NCI-H82 treated with DMSO at 0.1 percent for 48 hours (cell line): ENCODE measurements at regions not wholly inside any gene's neighbourhood (a gene's known extent, or its start where the extent isn't known, plus 50 kb on each side); places are given as distances from the start of the nearest gene placed in this dataset.
"Not testable (repeated sequence)": the region's sequence is repeated elsewhere in the genome, so short reads cannot be mapped to it uniquely, and the experiment has no call there.

Experiments used
- DNase-seq: peaks from one replicate; lab custom pipeline; 2025; ENCODE audit not compliant: unreplicated experiment; lab: John Stamatoyannopoulos, UW

DNA sequence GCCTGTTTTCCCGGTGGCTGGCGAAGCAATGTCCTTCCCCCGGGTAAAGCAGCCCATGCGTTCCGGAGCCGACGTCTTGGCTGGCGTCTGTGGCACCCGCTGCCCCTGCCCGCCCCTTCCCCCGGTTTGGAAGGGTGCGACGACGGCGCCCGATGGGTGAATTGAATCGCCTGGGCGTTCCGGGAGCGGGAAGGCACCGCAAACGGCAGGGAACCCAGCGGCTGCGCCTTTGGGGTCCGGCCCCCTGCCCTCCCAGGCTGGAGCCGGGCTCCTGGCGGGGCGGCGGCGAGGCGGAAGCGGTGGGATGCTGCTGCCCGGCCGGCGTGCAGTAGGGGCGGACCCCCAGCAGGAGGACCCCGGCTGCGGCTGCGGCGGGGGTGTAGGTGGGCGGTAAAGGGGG lies 123.6 kb upstream of the RHOU start:
- DNase-seq, result not testable (repeated sequence)

GRCh38 chr1:228622002-228622716 lies 113.1 kb upstream of the RHOU start:
- not testable (repeated sequence) for DNase-seq

- DNase-seq, result not testable (repeated sequence)
Observed at GRCh38 chr1:228626481-228626880, 108.8 kb upstream of the RHOU start.

DNA sequence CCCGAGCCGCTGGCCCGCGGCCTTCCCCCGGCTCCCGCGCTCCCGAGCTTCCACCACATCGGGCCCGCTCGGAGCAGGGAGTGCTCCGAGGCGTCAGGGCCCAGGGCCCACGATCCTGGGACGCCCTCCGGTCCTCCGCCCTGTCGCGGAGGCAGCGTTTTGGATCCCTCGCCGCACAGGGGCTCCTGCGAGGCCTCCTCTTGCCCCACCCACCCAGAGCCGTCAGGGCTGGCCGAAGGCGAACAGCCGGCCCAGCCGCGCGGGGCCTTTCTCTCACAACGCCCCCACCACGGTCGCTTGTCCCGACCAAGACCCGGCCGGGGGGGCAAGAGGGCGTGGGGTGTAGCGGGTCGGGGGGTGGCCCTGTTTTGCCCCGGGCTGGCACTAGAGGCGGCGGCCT lies 102.4 kb upstream of the RHOU start:
- DNase-seq, result not testable (repeated sequence)

GRCh38 chr1:228635304-228635703 lies 100.0 kb upstream of the RHOU start:
- not testable (repeated sequence) for DNase-seq

- not testable (repeated sequence) for DNase-seq
Observed at GRCh38 chr1:228637529-228637928, 97.8 kb upstream of the RHOU start.

GRCh38 chr1:228646717-228647522 lies 88.4 kb upstream of the RHOU start:
- DNase-seq, result peak; percentile 47

DNA sequence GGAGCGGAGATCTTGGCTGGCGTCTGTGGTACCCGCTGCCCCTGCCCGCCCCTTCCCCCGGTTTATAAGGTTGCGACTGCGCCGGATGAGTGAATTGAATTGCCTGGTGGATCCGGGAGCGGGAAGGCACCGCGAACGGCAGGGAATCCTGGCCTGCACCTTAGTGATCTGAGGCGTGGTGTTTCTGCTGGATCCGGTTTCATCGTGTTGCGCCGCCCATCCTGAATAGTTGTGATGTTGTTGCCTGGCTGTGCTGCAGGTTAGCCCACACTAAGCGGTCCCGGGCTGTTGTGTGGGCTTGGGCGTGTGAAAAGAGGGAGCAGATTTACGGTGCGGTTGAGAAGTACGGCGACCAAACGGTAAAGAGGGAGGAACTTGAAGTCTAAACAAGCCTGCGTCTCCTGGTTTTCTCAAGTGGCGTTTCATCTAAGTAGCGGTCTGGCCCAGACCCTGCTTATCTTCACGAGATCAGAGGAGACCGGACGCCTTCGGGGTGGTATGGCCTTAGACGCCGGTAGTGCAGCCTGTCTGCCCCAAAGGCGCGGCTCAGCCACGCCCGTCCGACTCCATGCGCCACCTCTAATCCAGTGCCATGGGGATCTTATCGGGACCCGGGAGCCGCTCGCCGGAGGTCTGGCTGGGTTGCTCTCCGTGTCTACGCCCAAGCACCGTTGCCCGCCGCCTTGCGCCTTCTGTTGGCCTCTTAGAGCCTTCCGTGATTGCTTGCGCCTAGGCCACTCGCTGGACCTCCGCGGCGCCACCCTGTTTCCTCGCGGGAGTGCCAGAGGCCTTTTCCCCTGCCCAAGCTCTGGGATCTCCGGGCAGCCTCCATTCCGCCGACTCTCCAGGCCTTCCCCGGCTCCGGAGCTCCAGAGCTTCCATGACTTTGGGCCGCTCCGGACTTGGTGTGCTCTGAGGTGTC lies 87.5 kb upstream of the RHOU start:
- DNase-seq, result peak; percentile 55

GRCh38 chr1:228648647-228649383 lies 86.5 kb upstream of the RHOU start:
- no peak for DNase-seq

DNA sequence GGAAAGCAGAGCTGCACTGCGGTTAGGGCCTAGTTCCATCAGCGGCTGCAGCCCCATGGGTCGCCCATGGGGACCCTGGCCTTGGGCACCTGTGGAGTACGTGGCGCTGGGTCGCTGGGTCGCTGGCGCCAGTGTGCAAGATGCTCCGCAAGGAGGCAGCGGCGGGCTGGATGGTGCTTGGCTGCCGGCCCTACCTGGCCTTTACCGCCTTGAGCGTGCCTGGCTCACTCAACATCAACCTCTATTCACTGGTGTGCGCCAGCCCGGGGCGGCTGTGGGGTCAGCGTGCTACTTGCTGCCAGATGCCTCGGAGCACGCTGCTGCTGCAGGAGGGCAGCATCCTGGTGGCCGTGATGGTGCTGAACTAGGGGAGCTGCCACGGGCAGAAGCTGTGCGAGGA lies 85.1 kb upstream of the RHOU start:
- no peak for DNase-seq

DNA sequence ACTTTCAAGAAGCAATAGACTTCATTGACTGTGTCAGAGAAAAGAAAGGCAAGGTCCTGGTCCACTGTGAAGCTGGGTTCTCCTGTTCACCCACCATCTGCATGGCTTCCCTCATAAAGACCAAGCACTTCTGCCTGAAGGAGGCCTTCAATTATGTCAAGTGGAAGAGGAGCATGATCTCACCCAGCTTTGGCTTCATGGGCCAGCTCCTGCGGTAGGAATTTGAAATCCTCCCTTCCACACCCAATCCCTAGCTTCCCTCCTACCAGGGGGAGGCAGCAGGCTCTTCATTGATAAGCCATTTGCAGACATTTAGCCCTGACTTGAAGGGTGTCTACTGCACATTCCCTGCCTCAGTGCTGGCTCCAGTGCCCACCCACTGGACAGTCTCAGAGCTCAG lies 84.3 kb upstream of the RHOU start:
- no peak for DNase-seq

DNA sequence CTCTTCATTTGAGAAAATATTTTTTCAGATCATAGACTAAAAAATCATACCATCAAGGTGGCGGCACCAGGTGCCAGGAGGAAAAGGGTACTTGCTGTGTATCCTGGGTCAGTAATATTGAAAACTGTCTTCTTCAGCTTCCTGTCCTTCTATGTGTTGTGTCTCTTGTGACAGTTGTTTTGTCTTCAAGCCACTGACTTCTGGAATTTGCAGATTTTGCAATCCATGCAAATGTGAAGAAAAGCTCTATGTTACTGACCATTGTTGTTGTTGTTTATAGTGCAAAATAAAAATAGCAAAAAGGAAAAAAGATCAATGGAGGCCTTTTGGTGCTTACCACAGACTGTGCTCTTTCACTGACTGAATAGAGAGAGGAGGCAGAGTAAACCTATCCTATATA lies 83.2 kb upstream of the RHOU start:
- DNase-seq, result no peak

DNA sequence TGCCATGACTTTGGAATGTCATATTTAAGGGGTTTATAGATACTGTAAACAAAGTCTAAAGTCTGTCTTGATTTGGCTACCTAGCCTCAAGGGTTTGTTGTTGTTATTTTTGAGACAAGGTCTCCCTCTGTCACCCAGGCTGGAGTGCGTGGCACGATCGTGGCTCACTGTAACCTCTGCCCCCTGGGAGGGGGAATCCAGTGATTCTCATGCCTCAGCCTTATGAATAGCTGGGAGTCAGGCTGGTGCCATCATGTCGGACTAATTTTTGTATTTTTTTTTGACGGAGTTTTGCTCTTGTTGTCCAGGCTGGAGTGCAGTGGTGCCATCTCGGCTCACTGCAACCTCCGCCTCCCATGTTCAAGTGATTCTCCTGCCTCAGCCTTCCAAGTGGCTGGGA lies 82.2 kb upstream of the RHOU start:
- not testable (repeated sequence) for DNase-seq

- no peak for DNase-seq
Observed at GRCh38 chr1:228653748-228654147, 81.5 kb upstream of the RHOU start.

- no peak for DNase-seq
Observed at GRCh38 chr1:228655796-228656394, 79.4 kb upstream of the RHOU start.

GRCh38 chr1:228662007-228662689 lies 73.1 kb upstream of the RHOU start:
- not testable (repeated sequence) for DNase-seq

- DNase-seq, result peak; percentile 75
Observed at GRCh38 chr1:228664399-228664914, 70.8 kb upstream of the RHOU start.

GRCh38 chr1:228666686-228667623 lies 68.3 kb upstream of the RHOU start:
- DNase-seq, result no peak
